H1 (cell line): ENCODE measurements at regions not wholly inside any gene's neighbourhood (a gene's known extent, or its start where the extent isn't known, plus 50 kb on each side); places are given as distances from the start of the nearest gene placed in this dataset.

Experiments
- BACH1 ChIP-seq: IDR thresholded peaks from 2 replicates; pipeline ENCODE4 v1.6.1; 2012; ENCODE audit warnings: low read length, improper control_type of control experiment
- BCL11A ChIP-seq, 2 experiments: IDR thresholded peaks; one replicate each; pipeline ENCODE4 v1.6.1; 2011; ENCODE audit warnings: low read depth in 2 of 2, low read length in 2 of 2, mild to moderate bottlenecking in 2 of 2
- BRCA1 ChIP-seq: IDR thresholded peaks from 2 replicates; pipeline ENCODE4 v1.6.1; 2012; ENCODE audit warnings: low read depth, low read length, improper control_type of control experiment
- CHD1 ChIP-seq: IDR thresholded peaks from 2 replicates; pipeline ENCODE4 v1.6.1; 2012; ENCODE audit warnings: low read depth, low read length, improper control_type of control experiment
- CHD7 ChIP-seq: fragments of 300-600 bp; sonication (generic); IDR thresholded peaks from 2 replicates; pipeline ENCODE4 v1.7.1; 2012; ENCODE audit warnings: low read length, moderate library complexity, mild to moderate bottlenecking, inconsistent platforms; ENCODE audit not compliant: insufficient replicate concordance
- FOSL1 ChIP-seq: IDR thresholded peaks from 2 replicates; pipeline ENCODE4 v1.6.1; 2011; ENCODE audit warnings: mild to moderate bottlenecking, low read depth, low read length, moderate library complexity; ENCODE audit not compliant: insufficient read depth
- GABPA ChIP-seq: IDR thresholded peaks from 2 replicates; pipeline ENCODE4 v1.6.1; 2011; ENCODE audit warnings: mild to moderate bottlenecking, low read length, moderate library complexity, borderline replicate concordance; ENCODE audit not compliant: insufficient read depth
- JUN ChIP-seq: IDR thresholded peaks from 2 replicates; pipeline ENCODE4 v1.6.1; 2011; ENCODE audit warnings: low read depth, mild to moderate bottlenecking, improper control_type of control experiment, low read length
- JUND ChIP-seq: IDR thresholded peaks from 2 replicates; pipeline ENCODE4 v1.6.1; 2011; ENCODE audit warnings: mild to moderate bottlenecking, improper control_type of control experiment, low read length
- KDM5A ChIP-seq: fragments of 200-600 bp; IDR thresholded peaks from 2 replicates; pipeline ENCODE4 v1.7.1; 2012; ENCODE audit warnings: mild to moderate bottlenecking, low read length, inconsistent platforms, mixed read lengths
- POLR2A ChIP-seq, 2 experiments: IDR thresholded peaks; 1 replicate in 1 of 2; 2 replicates in 1 of 2; pipeline ENCODE4 v1.6.1; 2011; ENCODE audit warnings: low read depth in 2 of 2, low read length in 2 of 2, mild to moderate bottlenecking in 2 of 2; ENCODE audit errors: control extremely low read depth in 1 of 2
- RXRA ChIP-seq: IDR thresholded peaks from 2 replicates; pipeline ENCODE4 v1.6.1; 2011; ENCODE audit warnings: low read depth, mild to moderate bottlenecking, low read length, moderate library complexity; ENCODE audit not compliant: insufficient read depth
- SIX5 ChIP-seq: IDR thresholded peaks from 2 replicates; pipeline ENCODE4 v1.6.1; 2011; ENCODE audit warnings: mild to moderate bottlenecking, low read depth, low read length
- TBP ChIP-seq: IDR thresholded peaks from 2 replicates; pipeline ENCODE4 v1.6.1; 2011; ENCODE audit warnings: low read depth, low read length, improper control_type of control experiment
- TCF12 ChIP-seq: IDR thresholded peaks from 2 replicates; pipeline ENCODE4 v1.6.1; 2011; ENCODE audit warnings: low read depth, mild to moderate bottlenecking, low read length

- TF ChIP-seq CHD7 (no peak), BRCA1 (no peak), SIX5 (no peak), TBP (no peak), GABPA (no peak), KDM5A (no peak), JUND (no peak), BACH1 (no peak), CHD1 (no peak), TCF12 (no peak), POLR2A (IDR thresholded peaks at IDR 0.05; ENCODE audit: control extremely low read depth in 1 of 2, low read depth in 2 of 2, low read length in 2 of 2) (no peak), BCL11A (IDR thresholded peaks at IDR 0.05; ENCODE audit: low read depth in 2 of 2, low read length in 2 of 2) (no peak), RXRA (no peak), JUN (no peak), FOSL1 (no peak)
Observed at GRCh38 chr2:7226501-7226900, 309.3 kb downstream of the RNF144A start (continued).
